ENCODE measurements at regions not wholly inside any gene's neighbourhood (a gene's known extent, or its start where the extent isn't known, plus 50 kb on each side); places are given as distances from the start of the nearest gene placed in this dataset.
"Not testable (repeated sequence)": the region's sequence is repeated elsewhere in the genome, so short reads cannot be mapped to it uniquely, and the experiment has no call there.

GRCh38 chr6:78530208-78530607 lies 337.1 kb upstream of the IRAK1BP1 start:
- Histone ChIP-seq H3K27me3 (no peaks in the 10 kb centered on the region), H3K4me1 (no peaks in the 10 kb centered on the region), H3K9me3 (replicated peaks) (no peaks in the 10 kb centered on the region), H3K4me3 (no peak overlapping the region), H3K27ac (no peak overlapping the region), H3K36me3 (no peaks in the 10 kb centered on the region)
- DNase-seq = peak in 1 of 2 experiments; percentile 12

DNA sequence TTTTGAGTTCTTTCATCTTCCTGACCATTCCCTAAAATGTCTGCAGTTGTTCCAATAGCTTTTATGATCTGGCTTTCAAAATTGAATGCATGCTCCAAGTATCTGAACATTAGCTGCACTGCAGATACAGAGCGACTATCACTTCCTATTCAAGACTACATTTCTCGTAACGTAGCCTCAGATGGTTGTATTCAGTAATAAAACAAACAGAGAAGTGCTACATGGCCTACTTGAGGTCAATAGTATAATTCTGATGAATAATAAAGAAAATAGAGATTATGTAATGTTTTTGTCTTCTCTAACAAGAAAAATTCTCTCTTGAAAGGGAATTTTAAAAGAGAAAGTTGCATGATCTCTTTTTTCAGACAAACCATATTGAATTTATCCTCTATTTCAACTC lies 333.9 kb upstream of the IRAK1BP1 start:
- DNase-seq = no peak
- no peaks in the 10 kb centered on the region for H3K9me3 ChIP-seq (replicated peaks)
- no peak overlapping the region for H3K4me3 ChIP-seq

GRCh38 chr6:78533876-78534275 lies 333.5 kb upstream of the IRAK1BP1 start:
- Histone ChIP-seq H3K36me3 (no peaks in the 10 kb centered on the region), H3K9me3 (replicated peaks) (no peaks in the 10 kb centered on the region), H3K4me3 (no peak overlapping the region), H3K4me1 (no peaks in the 10 kb centered on the region), H3K27ac (no peak overlapping the region), H3K27me3 (no peaks in the 10 kb centered on the region)
- DNase-seq = no peak

More for the DNA sequence above, 333.9 kb upstream of the IRAK1BP1 start:
- Histone ChIP-seq H3K27me3 (no peaks in the 10 kb centered on the region), H3K4me1 (no peaks in the 10 kb centered on the region), H3K27ac (no peak overlapping the region), H3K36me3 (no peaks in the 10 kb centered on the region)

GRCh38 chr6:78538002-78538401 lies 329.3 kb upstream of the IRAK1BP1 start:
- Histone ChIP-seq H3K9me3 (replicated peaks) (no peaks in the 10 kb centered on the region), H3K27me3 (no peaks in the 10 kb centered on the region), H3K36me3 (no peaks in the 10 kb centered on the region), H3K4me1 (no peaks in the 10 kb centered on the region), H3K4me3 (no peak overlapping the region), H3K27ac (no peak overlapping the region)
- DNase-seq = no peak

GRCh38 chr6:78547636-78548035 lies 319.7 kb upstream of the IRAK1BP1 start:
- H3K27me3 ChIP-seq; DNase-seq; H3K9me3 ChIP-seq (replicated peaks); H3K27ac ChIP-seq; H3K4me3 ChIP-seq; H3K4me1 ChIP-seq; H3K36me3 ChIP-seq: not testable (repeated sequence)

- H3K4me3 ChIP-seq = no peak overlapping the region
- no peaks in the 10 kb centered on the region for H3K9me3 ChIP-seq (replicated peaks)
- H3K27ac ChIP-seq = no peak overlapping the region
- no peaks in the 10 kb centered on the region for H3K27me3 ChIP-seq
- H3K4me1 ChIP-seq = no peaks in the 10 kb centered on the region
- no peak for DNase-seq
- no peaks in the 10 kb centered on the region for H3K36me3 ChIP-seq
Observed at GRCh38 chr6:78551361-78551760, 316.0 kb upstream of the IRAK1BP1 start.

DNA sequence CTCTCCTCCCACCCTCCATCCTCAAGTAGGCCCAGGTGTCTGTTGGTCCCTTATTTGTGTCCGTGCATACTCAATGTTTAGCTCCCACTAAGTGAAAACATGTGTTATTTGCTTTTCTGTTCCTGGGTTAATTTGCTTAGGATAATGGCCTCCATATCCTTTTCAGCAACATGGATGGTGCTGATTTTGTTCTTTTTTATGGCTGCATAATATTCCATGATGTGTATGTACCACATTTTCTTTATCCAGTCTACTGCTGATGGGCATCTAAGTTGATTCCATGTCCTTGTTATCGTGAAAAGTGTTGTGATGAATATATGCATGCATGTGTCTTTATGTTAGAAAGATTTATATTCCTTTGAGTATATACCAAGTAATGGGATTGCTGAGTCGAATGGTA lies 314.9 kb upstream of the IRAK1BP1 start:
- no peak for DNase-seq

DNA sequence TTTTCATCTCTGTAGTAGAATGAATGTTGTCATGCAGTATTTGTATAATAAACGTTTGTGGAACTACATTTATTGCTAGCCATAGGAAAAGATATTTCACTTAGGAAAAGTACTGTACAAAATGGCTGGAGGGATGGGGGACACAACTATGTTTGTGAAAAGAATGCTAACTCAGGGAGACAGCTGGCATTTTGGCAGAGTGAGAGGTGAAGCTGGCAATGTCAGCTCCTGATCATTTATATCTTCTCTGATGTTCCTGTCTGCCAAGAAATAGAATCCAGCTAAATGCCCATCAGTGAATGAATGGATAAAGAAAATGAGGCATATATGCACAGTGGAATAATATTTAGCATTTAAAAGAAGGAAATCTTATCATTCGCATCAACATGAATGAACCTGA lies 313.0 kb upstream of the IRAK1BP1 start:
- no peaks in the 10 kb centered on the region for H3K4me1 ChIP-seq
- H3K27ac ChIP-seq = no peak overlapping the region
- no peak for DNase-seq
- no peaks in the 10 kb centered on the region for H3K36me3 ChIP-seq
- H3K9me3 ChIP-seq (replicated peaks) = no peaks in the 10 kb centered on the region
- no peak overlapping the region for H3K4me3 ChIP-seq
- no peaks in the 10 kb centered on the region for H3K27me3 ChIP-seq

More for the DNA sequence above, 314.9 kb upstream of the IRAK1BP1 start:
- Histone ChIP-seq H3K27ac (no peak overlapping the region), H3K4me3 (no peak overlapping the region), H3K27me3 (no peaks in the 10 kb centered on the region), H3K36me3 (no peaks in the 10 kb centered on the region), H3K9me3 (replicated peaks) (no peaks in the 10 kb centered on the region), H3K4me1 (no peaks in the 10 kb centered on the region)

DNA sequence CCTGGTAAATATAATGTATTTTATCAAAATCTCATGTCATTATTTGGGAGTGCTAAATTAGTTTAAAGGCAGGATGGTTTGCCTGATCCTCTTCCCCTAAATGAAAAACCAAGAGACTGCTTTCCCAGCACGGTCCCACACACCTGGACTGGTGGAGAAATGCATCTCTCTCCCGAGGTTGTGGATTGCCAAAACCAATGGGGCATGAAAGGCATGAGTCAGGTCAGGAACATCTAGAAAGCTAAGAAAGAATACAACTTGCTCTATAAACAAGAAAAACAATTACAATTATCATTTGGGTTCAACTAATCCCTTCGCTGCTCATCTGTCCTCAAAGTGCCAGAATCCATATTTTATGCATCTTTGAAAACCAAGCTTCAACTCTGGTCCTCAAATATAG lies 308.3 kb upstream of the IRAK1BP1 start:
- no peaks in the 10 kb centered on the region for H3K4me1 ChIP-seq
- no peaks in the 10 kb centered on the region for H3K9me3 ChIP-seq (replicated peaks)
- no peak overlapping the region for H3K27ac ChIP-seq
- no peaks in the 10 kb centered on the region for H3K27me3 ChIP-seq
- no peak for DNase-seq
- H3K36me3 ChIP-seq = no peaks in the 10 kb centered on the region
- no peak overlapping the region for H3K4me3 ChIP-seq

DNA sequence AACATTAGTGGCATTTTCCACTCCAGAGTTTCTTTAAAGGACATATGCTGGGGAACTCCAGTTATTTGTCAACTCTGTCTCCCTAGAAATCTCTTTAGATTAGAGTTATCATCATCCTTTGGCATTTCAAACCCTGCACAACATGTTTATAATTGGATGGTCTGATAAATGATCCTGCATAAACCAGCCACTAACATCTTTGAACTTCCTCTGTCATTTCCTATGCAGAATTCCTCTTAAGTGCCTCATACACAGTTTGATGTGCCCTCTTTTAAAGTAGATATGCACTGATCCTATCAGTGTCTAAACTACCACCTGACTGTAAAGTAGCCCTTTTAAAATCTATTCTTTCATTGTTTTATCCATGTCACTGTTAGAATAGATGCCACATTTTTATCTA lies 306.3 kb upstream of the IRAK1BP1 start:
- DNase-seq = no peak
- Histone ChIP-seq H3K27me3 (no peaks in the 10 kb centered on the region), H3K36me3 (no peaks in the 10 kb centered on the region), H3K4me1 (no peaks in the 10 kb centered on the region), H3K9me3 (replicated peaks) (no peaks in the 10 kb centered on the region), H3K27ac (no peak overlapping the region), H3K4me3 (no peak overlapping the region)

DNA sequence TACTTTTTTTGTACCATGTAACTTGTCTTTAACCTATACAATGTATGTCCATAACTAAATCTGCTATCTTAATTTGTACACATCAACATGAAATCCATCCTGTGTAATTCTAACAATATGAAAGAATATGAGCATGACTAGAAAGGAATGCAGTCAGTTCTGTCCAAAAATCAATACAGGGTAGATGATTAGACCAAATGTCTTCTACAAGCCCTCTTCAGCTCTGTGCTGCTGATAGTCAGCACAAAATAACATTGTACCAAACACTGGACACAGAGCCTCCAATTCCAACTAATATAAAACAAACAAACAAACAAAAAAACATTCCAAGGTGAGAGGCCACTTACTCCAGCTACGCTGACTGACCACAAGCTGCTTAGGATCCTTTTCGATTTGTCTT lies 301.4 kb upstream of the IRAK1BP1 start:
- no peak for DNase-seq
- no peaks in the 10 kb centered on the region for H3K4me1 ChIP-seq
- H3K4me3 ChIP-seq = no peak overlapping the region
- H3K9me3 ChIP-seq (replicated peaks) = no peaks in the 10 kb centered on the region
- H3K36me3 ChIP-seq = no peaks in the 10 kb centered on the region
- H3K27ac ChIP-seq = no peak overlapping the region
- H3K27me3 ChIP-seq = no peaks in the 10 kb centered on the region

- DNase-seq = no peak
- Histone ChIP-seq H3K9me3 (replicated peaks) (no peaks in the 10 kb centered on the region), H3K27me3 (no peaks in the 10 kb centered on the region), H3K4me3 (no peak overlapping the region), H3K4me1 (no peaks in the 10 kb centered on the region), H3K27ac (no peak overlapping the region), H3K36me3 (no peaks in the 10 kb centered on the region)
Observed at GRCh38 chr6:78570044-78570443, 297.3 kb upstream of the IRAK1BP1 start.

DNA sequence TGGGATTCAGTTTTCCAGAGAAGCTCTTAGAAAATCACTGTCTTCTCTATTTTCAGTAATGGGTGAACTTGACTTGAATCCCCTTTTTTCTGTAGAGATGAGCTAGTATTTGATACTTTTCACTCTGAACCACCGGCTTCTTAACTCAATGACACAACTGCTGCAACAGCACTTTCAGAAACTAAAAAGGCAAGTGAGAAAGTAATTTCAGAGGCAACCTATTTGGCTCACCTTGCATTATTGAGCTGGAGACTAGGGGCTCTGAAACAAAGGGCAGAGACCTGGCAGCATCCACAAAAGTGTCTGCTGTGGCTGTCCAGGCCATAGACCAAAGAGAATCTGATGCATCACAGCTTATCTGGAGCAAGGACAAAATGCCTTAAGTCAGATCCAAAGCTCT lies 289.8 kb upstream of the IRAK1BP1 start:
- no peak for DNase-seq
- Histone ChIP-seq H3K4me1 (no peaks in the 10 kb centered on the region), H3K36me3 (no peaks in the 10 kb centered on the region), H3K9me3 (replicated peaks) (no peaks in the 10 kb centered on the region), H3K27me3 (no peaks in the 10 kb centered on the region), H3K27ac (no peak overlapping the region), H3K4me3 (no peak overlapping the region)

GRCh38 chr6:78578430-78578829 lies 288.9 kb upstream of the IRAK1BP1 start:
- H3K9me3 ChIP-seq (replicated peaks) = no peaks in the 10 kb centered on the region
- no peak overlapping the region for H3K27ac ChIP-seq
- no peaks in the 10 kb centered on the region for H3K27me3 ChIP-seq
- no peaks in the 10 kb centered on the region for H3K36me3 ChIP-seq
- H3K4me1 ChIP-seq = no peaks in the 10 kb centered on the region
- DNase-seq = no peak
- H3K4me3 ChIP-seq = no peak overlapping the region

- H3K27me3 ChIP-seq = no peaks in the 10 kb centered on the region
- H3K4me3 ChIP-seq = no peak overlapping the region
- H3K27ac ChIP-seq = no peak overlapping the region
- no peaks in the 10 kb centered on the region for H3K9me3 ChIP-seq (replicated peaks)
- H3K36me3 ChIP-seq = no peaks in the 10 kb centered on the region
- H3K4me1 ChIP-seq = no peaks in the 10 kb centered on the region
- no peak for DNase-seq
Observed at GRCh38 chr6:78580923-78581322, 286.4 kb upstream of the IRAK1BP1 start.

DNA sequence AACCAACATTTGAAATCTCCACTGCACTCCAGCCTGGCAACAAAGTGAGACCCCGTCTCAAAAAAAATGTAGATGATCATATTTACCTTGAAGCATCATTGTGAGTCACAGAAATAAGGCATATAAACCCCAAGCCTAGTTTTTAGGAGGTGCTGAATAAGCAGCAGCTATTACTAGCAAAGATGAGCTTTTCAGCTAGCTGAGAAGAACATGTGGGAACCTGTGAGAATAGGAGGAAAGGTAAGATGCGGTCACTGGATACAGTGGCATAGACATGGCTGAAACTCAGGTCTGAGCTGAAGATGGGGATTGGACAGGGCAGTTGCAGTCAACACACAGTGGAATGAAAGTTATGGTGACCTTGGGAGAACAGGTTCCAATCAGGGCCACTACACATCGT lies 284.3 kb upstream of the IRAK1BP1 start:
- no peak overlapping the region for H3K27ac ChIP-seq
- H3K27me3 ChIP-seq = no peaks in the 10 kb centered on the region
- H3K4me3 ChIP-seq = no peak overlapping the region
- no peaks in the 10 kb centered on the region for H3K36me3 ChIP-seq
- no peak for DNase-seq
- no peaks in the 10 kb centered on the region for H3K4me1 ChIP-seq
- H3K9me3 ChIP-seq (replicated peaks) = no peaks in the 10 kb centered on the region

DNA sequence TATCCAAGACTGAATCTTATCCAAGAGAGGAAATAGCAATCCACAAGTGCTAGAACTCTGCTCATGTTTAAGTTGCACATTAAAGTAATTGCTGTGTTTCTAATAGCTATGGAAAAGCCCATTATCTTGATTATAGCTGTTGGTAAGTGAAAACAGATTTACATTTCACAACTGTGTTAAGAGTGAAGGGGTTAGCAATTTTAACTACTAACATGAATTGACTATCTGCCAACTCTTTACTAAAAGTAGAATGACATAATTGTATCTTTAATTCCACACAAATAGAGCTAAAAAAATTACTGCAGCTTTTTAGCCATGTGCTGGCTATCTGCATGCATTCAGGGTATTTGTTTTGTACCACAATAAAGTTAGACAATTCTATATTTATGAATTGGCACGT lies 277.9 kb upstream of the IRAK1BP1 start:
- Histone ChIP-seq H3K9me3 (replicated peaks) (no peaks in the 10 kb centered on the region), H3K27ac (no peak overlapping the region), H3K27me3 (no peaks in the 10 kb centered on the region), H3K4me1 (no peaks in the 10 kb centered on the region), H3K36me3 (no peaks in the 10 kb centered on the region), H3K4me3 (no peak overlapping the region)
- DNase-seq = no peak
